ENCODE measurements at regions not wholly inside any gene's neighbourhood (a gene's known extent, or its start where the extent isn't known, plus 50 kb on each side); places are given as distances from the start of the nearest gene placed in this dataset.

- no peak for DNase-seq (ENCODE audit: extremely low read depth, low read depth)
- TF ChIP-seq CTCF (IDR thresholded peaks at IDR 0.05; ENCODE audit: low read depth, low read length, missing control alignments), result no peak
- no peak overlapping the region for H3K4me3 ChIP-seq (replicated peaks; ENCODE audit: low read depth, low read length)
Observed at GRCh38 chr11:25939691-25940090, 392.2 kb upstream of the ANO3 start.

GRCh38 chr11:25941353-25941752 lies 390.6 kb upstream of the ANO3 start:
- no peak for TF ChIP-seq CTCF (IDR thresholded peaks at IDR 0.05; ENCODE audit: low read depth, low read length, missing control alignments)
- no peak overlapping the region for H3K4me3 ChIP-seq (replicated peaks; ENCODE audit: low read depth, low read length)
- no peak for DNase-seq (ENCODE audit: extremely low read depth, low read depth)

GRCh38 chr11:25943031-25943430 lies 388.9 kb upstream of the ANO3 start:
- no peak for DNase-seq (ENCODE audit: extremely low read depth, low read depth)
- no peak for TF ChIP-seq CTCF (IDR thresholded peaks at IDR 0.05; ENCODE audit: low read depth, low read length, missing control alignments)
- H3K4me3 ChIP-seq (replicated peaks; ENCODE audit: low read depth, low read length), result no peak overlapping the region

GRCh38 chr11:25943777-25944661 lies 387.9 kb upstream of the ANO3 start:
- no peak for DNase-seq (ENCODE audit: extremely low read depth, low read depth)
- no peak overlapping the region for H3K4me3 ChIP-seq (replicated peaks; ENCODE audit: low read depth, low read length)

GRCh38 chr11:25949918-25950317 lies 382.0 kb upstream of the ANO3 start:
- TF ChIP-seq CTCF (IDR thresholded peaks at IDR 0.05; ENCODE audit: low read depth, low read length, missing control alignments), result no peak
- DNase-seq (ENCODE audit: extremely low read depth, low read depth), result no peak
- no peak overlapping the region for H3K4me3 ChIP-seq (replicated peaks; ENCODE audit: low read depth, low read length)

More at GRCh38 chr11:25943777-25944661, 387.9 kb upstream of the ANO3 start:
- TF ChIP-seq CTCF (IDR thresholded peaks at IDR 0.05; ENCODE audit: low read depth, low read length, missing control alignments), result no peak

- TF ChIP-seq CTCF (IDR thresholded peaks at IDR 0.05; ENCODE audit: low read depth, low read length, missing control alignments), result no peak
- no peak for DNase-seq (ENCODE audit: extremely low read depth, low read depth)
- H3K4me3 ChIP-seq (replicated peaks; ENCODE audit: low read depth, low read length), result no peak overlapping the region
Observed at GRCh38 chr11:25953006-25953405, 378.9 kb upstream of the ANO3 start.

Data from HFF-Myc (cell line).